ENCODE measurements at regions not wholly inside any gene's neighbourhood (a gene's known extent, or its start where the extent isn't known, plus 50 kb on each side); places are given as distances from the start of the nearest gene placed in this dataset.

DNA sequence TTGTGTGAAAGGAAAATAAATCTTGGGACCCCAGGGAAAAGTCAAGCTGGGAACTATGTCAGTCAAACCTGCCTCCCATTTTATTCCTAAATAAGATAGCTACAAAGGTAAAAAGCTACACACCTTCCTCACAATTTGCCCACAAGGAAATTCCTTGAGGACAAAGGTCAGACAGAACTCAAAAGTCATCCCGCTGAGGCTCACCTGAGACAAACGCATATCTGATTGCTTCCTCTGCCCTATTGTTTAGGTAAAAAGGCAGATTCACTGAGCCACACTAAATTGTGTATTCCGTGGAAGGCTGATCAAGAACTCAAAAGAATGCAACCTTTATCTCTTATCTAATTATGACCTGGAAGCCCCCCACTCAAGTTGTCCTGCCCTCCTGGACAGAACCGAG, 58.7 kb upstream of the MAML3 start:
- TF ChIP-seq FOXK1 (CRISPR knock-in tag; IDR thresholded peaks at IDR 0.05) (no peak), CTCF (IDR thresholded peaks at IDR 0.05) (no peak), MYBL2 (CRISPR knock-in tag; IDR thresholded peaks at IDR 0.05) (no peak), CREB1 (CRISPR knock-in tag; IDR thresholded peaks at IDR 0.05) (no peak), ZNF281 (CRISPR knock-in tag; IDR thresholded peaks at IDR 0.05) (no peak), SP1 (CRISPR knock-in tag; conservative IDR thresholded peaks at IDR 0.05) (no peak), ZNF219 (CRISPR knock-in tag; IDR thresholded peaks at IDR 0.05; ENCODE audit: borderline replicate concordance) (no peak), ESRRA (CRISPR knock-in tag; IDR thresholded peaks at IDR 0.05; ENCODE audit: borderline replicate concordance) (no peak), HMGXB4 (CRISPR knock-in tag; IDR thresholded peaks at IDR 0.05) (no peak), JUN (CRISPR knock-in tag; IDR thresholded peaks at IDR 0.05) (no peak), ZNF232 (CRISPR knock-in tag; IDR thresholded peaks at IDR 0.05) (no peak), CREM (CRISPR knock-in tag; IDR thresholded peaks at IDR 0.05) (no peak)

Data from WTC11 (cell line).